ENCODE measurements at regions not wholly inside any gene's neighbourhood (a gene's known extent, or its start where the extent isn't known, plus 50 kb on each side); places are given as distances from the start of the nearest gene placed in this dataset.
"Not testable (repeated sequence)": the region's sequence is repeated elsewhere in the genome, so short reads cannot be mapped to it uniquely, and the experiment has no call there.

GRCh38 chr2:18077231-18077630 lies 198.8 kb downstream of the KCNS3 start:
- DNase-seq (ENCODE audit: low spot score) = no peak

GRCh38 chr2:18074476-18074875 lies 196.0 kb downstream of the KCNS3 start:
- no peak for DNase-seq (ENCODE audit: low spot score)

- no peak for DNase-seq (ENCODE audit: low spot score)
Measured at GRCh38 chr2:18073601-18074000, 195.1 kb downstream of the KCNS3 start.

GRCh38 chr2:18067588-18068384 lies 189.3 kb downstream of the KCNS3 start:
- DNase-seq (ENCODE audit: low spot score) = no peak

GRCh38 chr2:18066894-18067293 lies 188.4 kb downstream of the KCNS3 start:
- DNase-seq (ENCODE audit: low spot score) = no peak

- DNase-seq (ENCODE audit: low spot score) = no peak
Measured at GRCh38 chr2:18066066-18066465, 187.6 kb downstream of the KCNS3 start.

GRCh38 chr2:18065249-18065648 lies 186.8 kb downstream of the KCNS3 start:
- DNase-seq (ENCODE audit: low spot score) = no peak

- no peak for DNase-seq (ENCODE audit: low spot score)
Measured at GRCh38 chr2:18063826-18064470, 185.5 kb downstream of the KCNS3 start.

GRCh38 chr2:18062892-18063291 lies 184.4 kb downstream of the KCNS3 start:
- DNase-seq (ENCODE audit: low spot score) = no peak

GRCh38 chr2:18061717-18062116 lies 183.2 kb downstream of the KCNS3 start:
- no peak for DNase-seq (ENCODE audit: low spot score)

- DNase-seq (ENCODE audit: low spot score) = no peak
Measured at GRCh38 chr2:18057657-18058056, 179.2 kb downstream of the KCNS3 start.

- no peak for DNase-seq (ENCODE audit: low spot score)
Measured at GRCh38 chr2:18055290-18055689, 176.8 kb downstream of the KCNS3 start.

- DNase-seq (ENCODE audit: low spot score) = no peak
Measured at GRCh38 chr2:18050001-18050400, 171.5 kb downstream of the KCNS3 start.

- DNase-seq (ENCODE audit: low spot score) = no peak
Measured at GRCh38 chr2:18049325-18049724, 170.9 kb downstream of the KCNS3 start.

- DNase-seq (ENCODE audit: low spot score) = no peak
Measured at GRCh38 chr2:18047896-18048657, 169.6 kb downstream of the KCNS3 start.

GRCh38 chr2:18047213-18047611 lies 168.7 kb downstream of the KCNS3 start:
- DNase-seq (ENCODE audit: low spot score) = no peak

- no peak for DNase-seq (ENCODE audit: low spot score)
Measured at GRCh38 chr2:18046558-18047212, 168.2 kb downstream of the KCNS3 start.

GRCh38 chr2:18046017-18046416 lies 167.6 kb downstream of the KCNS3 start:
- DNase-seq (ENCODE audit: low spot score) = no peak

- no peak for DNase-seq (ENCODE audit: low spot score)
Measured at GRCh38 chr2:18045230-18045629, 166.8 kb downstream of the KCNS3 start.

GRCh38 chr2:18017381-18017780 lies 138.9 kb downstream of the KCNS3 start:
- DNase-seq (ENCODE audit: low spot score) = not testable (repeated sequence)

GRCh38 chr2:18009891-18010290 lies 131.4 kb downstream of the KCNS3 start:
- DNase-seq (ENCODE audit: low spot score) = no peak

GRCh38 chr2:18005411-18005810 lies 126.9 kb downstream of the KCNS3 start:
- no peak for DNase-seq (ENCODE audit: low spot score)
